Neural crest cell (in vitro differentiated cells): ENCODE measurements at regions not wholly inside any gene's neighbourhood (a gene's known extent, or its start where the extent isn't known, plus 50 kb on each side); places are given as distances from the start of the nearest gene placed in this dataset.

ENCODE experiments used
- DNase-seq: peaks from one replicate; pipeline ENCODE4 v3.0.0; 2021; ENCODE audit warnings: low read depth, mixed read lengths, low spot score
- H3K27ac Mint-ChIP-seq: one replicate; pipeline ENCODE4 v1.8.0; 2021; ENCODE audit warnings: mild to moderate bottlenecking, mixed read lengths; ENCODE audit not compliant: unreplicated experiment
- H3K27me3 Mint-ChIP-seq: 2 replicates; pipeline ENCODE4 v1.8.0; 2021; ENCODE audit warnings: low read depth, mild to moderate bottlenecking, mixed read lengths
- H3K36me3 Mint-ChIP-seq: 2 replicates; pipeline ENCODE4 v1.8.0; 2021; ENCODE audit warnings: low read depth, mild to moderate bottlenecking, mixed read lengths
- H3K4me1 Mint-ChIP-seq: 2 replicates; pipeline ENCODE4 v1.8.0; 2021; ENCODE audit warnings: mixed read lengths
- H3K4me3 Mint-ChIP-seq: one replicate; pipeline ENCODE4 v1.8.0; 2021; ENCODE audit warnings: mild to moderate bottlenecking, mixed read lengths
- H3K9me3 Mint-ChIP-seq: 2 replicates; pipeline ENCODE4 v1.8.0; 2021; ENCODE audit warnings: mixed read lengths
- TF ChIP-seq, protein P1 (sequence below): fragments of 200-600 bp; sonication (generic); conservative IDR thresholded peaks from 2 replicates; pipeline ENCODE4 v1.5.0; 2021; ENCODE audit warnings: antibody characterized with exemption, mild to moderate bottlenecking

- TF ChIP-seq, protein P1, sequence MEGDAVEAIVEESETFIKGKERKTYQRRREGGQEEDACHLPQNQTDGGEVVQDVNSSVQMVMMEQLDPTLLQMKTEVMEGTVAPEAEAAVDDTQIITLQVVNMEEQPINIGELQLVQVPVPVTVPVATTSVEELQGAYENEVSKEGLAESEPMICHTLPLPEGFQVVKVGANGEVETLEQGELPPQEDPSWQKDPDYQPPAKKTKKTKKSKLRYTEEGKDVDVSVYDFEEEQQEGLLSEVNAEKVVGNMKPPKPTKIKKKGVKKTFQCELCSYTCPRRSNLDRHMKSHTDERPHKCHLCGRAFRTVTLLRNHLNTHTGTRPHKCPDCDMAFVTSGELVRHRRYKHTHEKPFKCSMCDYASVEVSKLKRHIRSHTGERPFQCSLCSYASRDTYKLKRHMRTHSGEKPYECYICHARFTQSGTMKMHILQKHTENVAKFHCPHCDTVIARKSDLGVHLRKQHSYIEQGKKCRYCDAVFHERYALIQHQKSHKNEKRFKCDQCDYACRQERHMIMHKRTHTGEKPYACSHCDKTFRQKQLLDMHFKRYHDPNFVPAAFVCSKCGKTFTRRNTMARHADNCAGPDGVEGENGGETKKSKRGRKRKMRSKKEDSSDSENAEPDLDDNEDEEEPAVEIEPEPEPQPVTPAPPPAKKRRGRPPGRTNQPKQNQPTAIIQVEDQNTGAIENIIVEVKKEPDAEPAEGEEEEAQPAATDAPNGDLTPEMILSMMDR, result no peak
- H3K4me3 Mint-ChIP-seq, result no peak overlapping the region
- DNase-seq, result no peak
- H3K36me3 Mint-ChIP-seq, result peaks cover 3% of the 10 kb centered on the region
- peaks cover 2% of the 10 kb centered on the region for H3K9me3 Mint-ChIP-seq
- H3K4me1 Mint-ChIP-seq, result peaks cover 9% of the 10 kb centered on the region
- H3K27ac Mint-ChIP-seq, result no peak overlapping the region
- H3K27me3 Mint-ChIP-seq, result peaks cover 9% of the 10 kb centered on the region
Observed at GRCh38 chr3:72196377-72196929, 411.5 kb upstream of the PROK2 start.

GRCh38 chr3:72195895-72196294, 410.9 kb upstream of the PROK2 start:
- H3K4me1 Mint-ChIP-seq, result peaks cover 9% of the 10 kb centered on the region
- H3K9me3 Mint-ChIP-seq, result peaks cover 2% of the 10 kb centered on the region
- peaks cover 9% of the 10 kb centered on the region for H3K27me3 Mint-ChIP-seq
- H3K27ac Mint-ChIP-seq, result peak overlapping the region; percentile 6
- H3K4me3 Mint-ChIP-seq, result no peak overlapping the region
- no peak for DNase-seq
- H3K36me3 Mint-ChIP-seq, result peaks cover under 1% of the 10 kb centered on the region
- TF ChIP-seq, protein P1, result no peak

- Mint-ChIP-seq H3K4me3 (no peak overlapping the region), H3K9me3 (peaks cover 2% of the 10 kb centered on the region), H3K4me1 (peaks cover 9% of the 10 kb centered on the region), H3K36me3 (no peaks in the 10 kb centered on the region), H3K27me3 (peaks cover 9% of the 10 kb centered on the region), H3K27ac (no peak overlapping the region)
- TF ChIP-seq, protein P1, result no peak
- no peak for DNase-seq
Observed at GRCh38 chr3:72194458-72194857, 409.5 kb upstream of the PROK2 start.

GRCh38 chr3:72193771-72194430, 409.0 kb upstream of the PROK2 start:
- Mint-ChIP-seq H3K9me3 (peaks cover 2% of the 10 kb centered on the region), H3K27ac (no peak overlapping the region), H3K27me3 (peaks cover 9% of the 10 kb centered on the region), H3K36me3 (no peaks in the 10 kb centered on the region), H3K4me1 (peaks cover 9% of the 10 kb centered on the region), H3K4me3 (no peak overlapping the region)
- TF ChIP-seq, protein P1, result peak; percentile 22
- no peak for DNase-seq

DNA sequence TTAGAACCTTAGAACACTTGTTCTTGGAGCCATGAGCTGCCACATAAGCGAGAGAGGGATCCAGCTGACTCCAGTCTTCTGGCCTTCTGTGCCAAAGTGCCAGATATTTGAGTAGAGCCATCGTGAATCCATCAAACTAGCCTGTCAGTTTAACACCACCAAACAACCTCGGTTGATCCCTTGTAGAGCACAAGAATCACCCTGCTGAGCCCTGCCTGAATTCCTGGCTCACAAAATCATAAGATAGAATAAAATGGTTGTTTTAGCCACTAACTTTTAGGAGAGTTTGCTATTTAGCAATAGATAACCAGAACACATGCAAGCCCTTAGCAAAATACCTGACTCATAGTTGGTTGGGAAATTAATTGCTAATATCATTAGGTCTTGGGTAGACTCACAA, 407.6 kb upstream of the PROK2 start:
- peaks cover 9% of the 10 kb centered on the region for H3K4me1 Mint-ChIP-seq
- H3K27me3 Mint-ChIP-seq, result peaks cover 9% of the 10 kb centered on the region
- TF ChIP-seq, protein P1, result no peak
- no peak overlapping the region for H3K4me3 Mint-ChIP-seq
- H3K9me3 Mint-ChIP-seq, result peaks cover 2% of the 10 kb centered on the region
- H3K27ac Mint-ChIP-seq, result no peak overlapping the region
- H3K36me3 Mint-ChIP-seq, result no peaks in the 10 kb centered on the region
- no peak for DNase-seq
